Loucy (cell line): ENCODE measurements at regions not wholly inside any gene's neighbourhood (a gene's known extent, or its start where the extent isn't known, plus 50 kb on each side); places are given as distances from the start of the nearest gene placed in this dataset.

Experiments
- EZH2phosphoT487 ChIP-seq: fragments of 200-600 bp; IDR thresholded peaks from 2 replicates; pipeline ENCODE4 v1.6.1; 2018; ENCODE audit warnings: antibody characterized with exemption, mild to moderate bottlenecking, moderate library complexity, borderline replicate concordance
- TF ChIP-seq, protein P1 (sequence below): fragments of 200-600 bp; sonication (generic); conservative IDR thresholded peaks from 2 replicates; pipeline ENCODE4 v1.5.1; 2014; ENCODE audit warnings: mild to moderate bottlenecking, antibody characterized with exemption, low read length

DNA sequence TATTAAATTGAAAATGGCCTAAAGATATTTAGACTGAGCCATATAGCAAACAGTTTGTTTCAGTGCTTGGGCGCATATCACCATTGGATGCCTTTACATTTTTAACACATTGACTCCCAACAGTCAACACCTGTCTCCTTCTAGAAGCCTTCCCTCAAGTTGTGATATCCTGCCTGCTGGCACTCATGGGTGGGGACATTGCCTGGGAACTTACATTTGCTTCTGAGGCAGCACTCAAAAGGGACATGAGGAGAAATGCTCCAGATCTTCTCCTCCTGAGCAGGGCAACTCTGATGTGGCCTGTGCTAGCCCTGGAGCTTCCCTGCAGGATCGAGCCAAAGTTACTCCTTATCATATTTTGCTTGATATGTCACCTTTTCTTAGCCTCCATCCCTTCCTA lies 392.2 kb downstream of the CDH7 start:
- TF ChIP-seq, protein P1, sequence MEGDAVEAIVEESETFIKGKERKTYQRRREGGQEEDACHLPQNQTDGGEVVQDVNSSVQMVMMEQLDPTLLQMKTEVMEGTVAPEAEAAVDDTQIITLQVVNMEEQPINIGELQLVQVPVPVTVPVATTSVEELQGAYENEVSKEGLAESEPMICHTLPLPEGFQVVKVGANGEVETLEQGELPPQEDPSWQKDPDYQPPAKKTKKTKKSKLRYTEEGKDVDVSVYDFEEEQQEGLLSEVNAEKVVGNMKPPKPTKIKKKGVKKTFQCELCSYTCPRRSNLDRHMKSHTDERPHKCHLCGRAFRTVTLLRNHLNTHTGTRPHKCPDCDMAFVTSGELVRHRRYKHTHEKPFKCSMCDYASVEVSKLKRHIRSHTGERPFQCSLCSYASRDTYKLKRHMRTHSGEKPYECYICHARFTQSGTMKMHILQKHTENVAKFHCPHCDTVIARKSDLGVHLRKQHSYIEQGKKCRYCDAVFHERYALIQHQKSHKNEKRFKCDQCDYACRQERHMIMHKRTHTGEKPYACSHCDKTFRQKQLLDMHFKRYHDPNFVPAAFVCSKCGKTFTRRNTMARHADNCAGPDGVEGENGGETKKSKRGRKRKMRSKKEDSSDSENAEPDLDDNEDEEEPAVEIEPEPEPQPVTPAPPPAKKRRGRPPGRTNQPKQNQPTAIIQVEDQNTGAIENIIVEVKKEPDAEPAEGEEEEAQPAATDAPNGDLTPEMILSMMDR = no peak
- TF ChIP-seq EZH2phosphoT487 = no peak
